H1 (cell line): ENCODE measurements at regions not wholly inside any gene's neighbourhood (a gene's known extent, or its start where the extent isn't known, plus 50 kb on each side); places are given as distances from the start of the nearest gene placed in this dataset.
"Not testable (repeated sequence)": the region's sequence is repeated elsewhere in the genome, so short reads cannot be mapped to it uniquely, and the experiment has no call there.

Experiments used
- MAX ChIP-seq: IDR thresholded peaks from 2 replicates; pipeline ENCODE4 v1.6.1; 2012; ENCODE audit warnings: inconsistent platforms
- SIX5 ChIP-seq: IDR thresholded peaks from 2 replicates; pipeline ENCODE4 v1.6.1; 2011; ENCODE audit warnings: mild to moderate bottlenecking, low read depth, low read length

- TF ChIP-seq MAX, SIX5: not testable (repeated sequence)
Measured at GRCh38 chr1:146393796-146394195, 165.0 kb upstream of the NOTCH2NLA start.
